Chondrocyte (in vitro differentiated cells): ENCODE measurements at regions not wholly inside any gene's neighbourhood (a gene's known extent, or its start where the extent isn't known, plus 50 kb on each side); places are given as distances from the start of the nearest gene placed in this dataset.

Source experiments
- DNase-seq: peaks from one replicate; pipeline ENCODE4 v3.0.0; 2021; ENCODE audit warnings: mixed read lengths, low spot score
- H3K27ac Mint-ChIP-seq: one replicate; pipeline ENCODE4 v1.8.0; 2021; ENCODE audit warnings: mild to moderate bottlenecking, moderate library complexity, mixed read lengths; ENCODE audit not compliant: unreplicated experiment
- H3K27me3 Mint-ChIP-seq: 2 replicates; pipeline ENCODE4 v1.8.0; 2021; ENCODE audit warnings: low read depth, mixed read lengths
- H3K36me3 Mint-ChIP-seq: 2 replicates; pipeline ENCODE4 v1.8.0; 2021; ENCODE audit warnings: low read depth, mixed read lengths
- H3K4me1 Mint-ChIP-seq: 2 replicates; pipeline ENCODE4 v1.8.0; 2021; ENCODE audit warnings: low read depth, mild to moderate bottlenecking, mixed read lengths
- H3K4me3 Mint-ChIP-seq: one replicate; pipeline ENCODE4 v1.8.0; 2021; ENCODE audit warnings: mild to moderate bottlenecking, moderate library complexity, mixed read lengths; ENCODE audit not compliant: unreplicated experiment
- H3K9me3 Mint-ChIP-seq: 2 replicates; pipeline ENCODE4 v1.8.0; 2021; ENCODE audit warnings: low read depth, mixed read lengths
- TF ChIP-seq, protein P1 (sequence below): fragments of 200-600 bp; sonication (generic); IDR thresholded peaks from 2 replicates; pipeline ENCODE4 v1.5.0; 2021; ENCODE audit warnings: antibody characterized with exemption, mild to moderate bottlenecking, moderate library complexity

DNA sequence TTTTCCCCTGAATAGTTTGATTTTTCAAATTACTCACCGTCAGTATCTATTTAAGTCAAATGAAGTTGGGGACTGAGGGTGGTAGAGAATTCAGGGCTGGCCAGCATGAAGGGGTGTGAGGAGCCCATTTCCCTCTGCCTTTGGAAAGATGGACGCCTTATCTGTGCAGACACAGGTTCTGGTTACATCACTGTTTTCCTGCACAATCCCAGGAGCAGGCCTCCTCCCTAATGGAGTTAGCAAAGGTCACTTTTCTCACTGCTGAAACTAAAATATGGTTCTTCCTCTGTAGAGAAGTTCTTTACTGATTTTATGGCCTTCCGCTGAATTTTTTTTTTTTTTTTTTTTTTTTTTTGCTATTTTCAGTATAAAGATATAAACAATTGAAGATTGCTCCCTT is 69.1 kb downstream of the FOXD1 start:
- Mint-ChIP-seq H3K27me3 (no peaks in the 10 kb centered on the region), H3K4me1 (peaks cover 33% of the 10 kb centered on the region), H3K36me3 (peaks cover 3% of the 10 kb centered on the region), H3K9me3 (peaks cover 8% of the 10 kb centered on the region), H3K27ac (no peak overlapping the region), H3K4me3 (no peak overlapping the region)
- TF ChIP-seq, protein P1, sequence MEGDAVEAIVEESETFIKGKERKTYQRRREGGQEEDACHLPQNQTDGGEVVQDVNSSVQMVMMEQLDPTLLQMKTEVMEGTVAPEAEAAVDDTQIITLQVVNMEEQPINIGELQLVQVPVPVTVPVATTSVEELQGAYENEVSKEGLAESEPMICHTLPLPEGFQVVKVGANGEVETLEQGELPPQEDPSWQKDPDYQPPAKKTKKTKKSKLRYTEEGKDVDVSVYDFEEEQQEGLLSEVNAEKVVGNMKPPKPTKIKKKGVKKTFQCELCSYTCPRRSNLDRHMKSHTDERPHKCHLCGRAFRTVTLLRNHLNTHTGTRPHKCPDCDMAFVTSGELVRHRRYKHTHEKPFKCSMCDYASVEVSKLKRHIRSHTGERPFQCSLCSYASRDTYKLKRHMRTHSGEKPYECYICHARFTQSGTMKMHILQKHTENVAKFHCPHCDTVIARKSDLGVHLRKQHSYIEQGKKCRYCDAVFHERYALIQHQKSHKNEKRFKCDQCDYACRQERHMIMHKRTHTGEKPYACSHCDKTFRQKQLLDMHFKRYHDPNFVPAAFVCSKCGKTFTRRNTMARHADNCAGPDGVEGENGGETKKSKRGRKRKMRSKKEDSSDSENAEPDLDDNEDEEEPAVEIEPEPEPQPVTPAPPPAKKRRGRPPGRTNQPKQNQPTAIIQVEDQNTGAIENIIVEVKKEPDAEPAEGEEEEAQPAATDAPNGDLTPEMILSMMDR: no peak
- DNase-seq: no peak

DNA sequence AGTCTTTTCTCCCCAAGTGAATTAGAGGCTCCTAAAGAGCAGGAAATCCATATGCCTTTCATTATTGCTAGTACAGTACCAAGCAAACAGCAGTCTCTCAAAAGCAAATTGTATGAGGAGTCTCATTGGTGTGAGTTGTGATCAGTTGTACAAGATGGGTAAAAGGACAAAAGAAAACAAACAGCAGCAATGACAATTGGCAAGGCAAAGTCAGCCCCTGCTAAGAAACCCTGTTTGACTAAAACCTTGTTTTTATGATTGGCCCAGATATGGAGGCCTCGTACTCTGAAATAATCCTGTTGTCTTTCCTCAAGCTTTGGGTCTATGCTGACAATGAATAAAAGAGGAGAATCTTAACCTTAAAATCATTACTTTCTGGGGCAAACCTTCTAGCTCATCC is 69.8 kb downstream of the FOXD1 start:
- TF ChIP-seq, protein P1: no peak
- Mint-ChIP-seq H3K36me3 (no peaks in the 10 kb centered on the region), H3K4me1 (peaks cover 40% of the 10 kb centered on the region)

DNA sequence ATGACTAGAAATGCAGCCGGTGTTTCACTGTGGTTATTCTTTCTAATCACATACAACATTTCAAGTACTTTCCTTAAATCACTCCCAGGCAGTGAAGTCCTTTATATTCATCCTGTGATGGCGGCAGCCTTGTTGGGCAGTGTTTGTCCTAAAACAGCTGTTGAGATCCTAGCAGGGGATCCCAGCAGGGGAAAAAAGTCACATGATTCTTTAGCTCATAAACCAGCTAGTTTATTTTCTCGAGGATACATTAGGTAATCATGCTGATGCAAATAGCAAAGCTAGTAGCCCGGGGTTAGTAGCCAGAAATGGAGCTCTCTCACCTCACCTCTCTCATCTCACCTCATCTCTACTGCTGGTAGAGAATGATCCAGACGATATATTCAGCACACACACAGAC is 70.5 kb downstream of the FOXD1 start:
- TF ChIP-seq, protein P1: no peak

More for the DNA sequence above, 69.8 kb downstream of the FOXD1 start:
- no peak overlapping the region for H3K4me3 Mint-ChIP-seq
- no peaks in the 10 kb centered on the region for H3K27me3 Mint-ChIP-seq
- no peak overlapping the region for H3K27ac Mint-ChIP-seq
- DNase-seq: no peak
- H3K9me3 Mint-ChIP-seq: peaks cover 2% of the 10 kb centered on the region

DNA sequence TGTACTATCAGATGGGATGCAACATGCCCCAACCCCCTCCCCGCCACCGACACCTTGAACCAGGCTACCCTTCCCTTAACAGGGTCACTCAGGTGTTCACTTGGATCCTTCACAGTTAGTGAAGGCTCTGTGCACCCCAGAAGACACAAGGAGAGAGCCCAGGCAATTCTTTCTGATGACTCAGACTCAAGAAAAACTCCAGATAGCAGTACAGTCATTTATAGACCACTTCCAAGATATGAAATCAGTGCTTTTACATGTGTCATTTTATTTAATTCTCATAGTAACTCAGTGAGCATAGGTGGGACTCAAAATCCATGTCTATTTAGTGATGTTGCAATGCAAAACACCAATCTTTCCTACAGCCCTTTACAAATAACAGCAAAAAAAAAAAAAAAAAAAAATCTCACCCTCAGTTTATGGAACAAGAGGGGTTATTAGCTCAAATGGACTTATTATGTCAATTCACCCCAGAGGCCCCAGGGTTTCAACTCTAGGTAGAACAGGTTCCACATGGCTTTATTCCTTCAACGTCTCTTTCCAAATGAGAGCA is 71.9 kb downstream of the FOXD1 start:
- no peaks in the 10 kb centered on the region for H3K36me3 Mint-ChIP-seq
- H3K27me3 Mint-ChIP-seq: no peaks in the 10 kb centered on the region
- no peaks in the 10 kb centered on the region for H3K9me3 Mint-ChIP-seq
- peaks cover 46% of the 10 kb centered on the region for H3K4me1 Mint-ChIP-seq
- TF ChIP-seq, protein P1: no peak
- no peak overlapping the region for H3K4me3 Mint-ChIP-seq
- peak overlapping the region; percentile 41 for H3K27ac Mint-ChIP-seq
- DNase-seq: no peak

More for the DNA sequence above, 70.5 kb downstream of the FOXD1 start:
- no peak overlapping the region for H3K27ac Mint-ChIP-seq
- no peak for DNase-seq
- no peaks in the 10 kb centered on the region for H3K9me3 Mint-ChIP-seq
- H3K36me3 Mint-ChIP-seq: no peaks in the 10 kb centered on the region
- peaks cover 43% of the 10 kb centered on the region for H3K4me1 Mint-ChIP-seq
- H3K27me3 Mint-ChIP-seq: no peaks in the 10 kb centered on the region
- no peak overlapping the region for H3K4me3 Mint-ChIP-seq

DNA sequence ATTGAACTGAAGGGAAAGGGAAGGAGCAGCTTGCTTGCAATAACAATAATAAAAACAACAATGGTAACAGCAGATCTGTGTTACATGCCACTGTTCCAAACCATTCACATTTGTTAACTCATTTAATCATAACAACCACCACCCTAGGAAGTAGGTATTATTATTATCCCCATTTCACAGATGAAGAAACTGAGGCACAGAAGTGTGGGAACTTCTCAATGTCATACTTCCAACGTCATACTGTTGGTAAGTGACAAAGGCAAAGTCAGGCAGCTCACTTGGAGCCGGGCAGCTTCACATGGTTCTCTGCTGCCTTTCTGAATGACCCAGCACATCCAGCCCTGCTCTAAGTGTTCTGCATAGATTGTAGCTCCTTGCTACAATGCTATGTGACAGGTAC is 72.6 kb downstream of the FOXD1 start:
- H3K27ac Mint-ChIP-seq: no peak overlapping the region
- TF ChIP-seq, protein P1: no peak
- DNase-seq: no peak
- H3K4me3 Mint-ChIP-seq: no peak overlapping the region
- H3K4me1 Mint-ChIP-seq: peaks cover 53% of the 10 kb centered on the region
- no peaks in the 10 kb centered on the region for H3K9me3 Mint-ChIP-seq
- no peaks in the 10 kb centered on the region for H3K27me3 Mint-ChIP-seq
- no peaks in the 10 kb centered on the region for H3K36me3 Mint-ChIP-seq
